Erythroblast (primary cell): ENCODE measurements at regions not wholly inside any gene's neighbourhood (a gene's known extent, or its start where the extent isn't known, plus 50 kb on each side); places are given as distances from the start of the nearest gene placed in this dataset.

ENCODE experiments used
- GATA1 ChIP-seq: IDR thresholded peaks from 2 replicates; pipeline ENCODE4 v1.6.1; 2011; ENCODE audit warnings: low read depth, mild to moderate bottlenecking, control low read depth, low read length, moderate library complexity
- POLR2A ChIP-seq: IDR thresholded peaks from 2 replicates; pipeline ENCODE4 v1.6.1; 2011; ENCODE audit warnings: mild to moderate bottlenecking, low read length

DNA sequence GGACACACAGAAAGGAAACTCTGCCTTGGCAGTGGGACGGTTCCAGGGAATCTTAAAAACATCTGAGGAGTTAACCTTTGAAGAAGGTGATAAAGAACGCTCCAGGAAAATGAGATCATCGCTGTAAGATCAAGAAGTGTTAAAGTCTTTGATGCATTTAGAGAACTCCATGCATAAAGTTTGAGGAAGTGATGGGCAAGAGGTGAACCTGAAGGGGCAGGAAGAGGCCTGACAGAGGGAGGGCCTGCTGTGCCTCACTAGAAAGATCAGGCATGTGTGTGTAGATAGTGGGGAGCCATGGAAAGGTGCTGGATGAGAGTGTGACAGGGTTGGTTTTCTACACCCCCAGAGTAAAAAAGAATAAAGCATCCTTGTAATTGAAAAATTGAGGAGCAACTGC lies 889.2 kb downstream of the MCTP2 start:
- TF ChIP-seq POLR2A = no peak
- TF ChIP-seq GATA1 = no peak
